ENCODE measurements at regions not wholly inside any gene's neighbourhood (a gene's known extent, or its start where the extent isn't known, plus 50 kb on each side); places are given as distances from the start of the nearest gene placed in this dataset.

DNA sequence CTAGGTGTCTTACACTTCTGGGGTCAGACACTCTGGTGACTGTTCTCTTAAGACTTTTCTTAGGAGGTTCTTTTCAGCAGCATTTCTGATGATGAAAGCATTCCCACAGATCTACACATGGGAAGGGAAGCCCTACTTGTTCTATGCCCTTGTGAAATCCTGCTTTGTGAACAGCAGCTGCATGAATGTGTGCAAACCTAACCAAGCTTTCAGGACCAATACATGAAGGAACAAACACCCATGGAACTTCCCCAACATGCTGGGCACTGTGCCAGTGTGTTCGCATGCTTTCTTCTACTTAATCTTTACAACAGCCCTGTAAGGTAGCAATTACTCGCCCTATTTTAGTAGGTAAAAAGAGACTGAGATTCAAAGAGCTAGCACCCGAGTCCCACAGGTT lies 439.9 kb upstream of the KLF4 start:
- Mint-ChIP-seq H3K27ac (no peak overlapping the region), H3K36me3 (no peaks in the 10 kb centered on the region), H3K9me3 (peaks cover 4% of the 10 kb centered on the region), H3K4me1 (no peaks in the 10 kb centered on the region), H3K4me3 (no peak overlapping the region)
- DNase-seq (ENCODE audit: low spot score in 2 of 2) (no peak), ATAC-seq (no peak)

- Mint-ChIP-seq H3K36me3 (no peaks in the 10 kb centered on the region), H3K4me3 (no peak overlapping the region), H3K9me3 (peaks cover 4% of the 10 kb centered on the region), H3K27ac (no peak overlapping the region), H3K4me1 (no peaks in the 10 kb centered on the region)
- ATAC-seq (no peak), DNase-seq (ENCODE audit: low spot score in 2 of 2) (no peak)
Observed at GRCh38 chr9:107928701-107929371, 439.3 kb upstream of the KLF4 start.

- no peak overlapping the region for H3K4me3 Mint-ChIP-seq
- no peak overlapping the region for H3K27ac Mint-ChIP-seq
- H3K4me1 Mint-ChIP-seq: no peaks in the 10 kb centered on the region
- DNase-seq (ENCODE audit: low spot score in 2 of 2) (no peak), ATAC-seq (no peak)
- no peaks in the 10 kb centered on the region for H3K36me3 Mint-ChIP-seq
- peaks cover 4% of the 10 kb centered on the region for H3K9me3 Mint-ChIP-seq
Observed at GRCh38 chr9:107927276-107927675, 437.7 kb upstream of the KLF4 start.

- ATAC-seq (no peak), DNase-seq (ENCODE audit: low spot score in 2 of 2) (no peak)
- Mint-ChIP-seq H3K27ac (no peak overlapping the region), H3K4me1 (no peaks in the 10 kb centered on the region), H3K36me3 (no peaks in the 10 kb centered on the region), H3K4me3 (no peak overlapping the region), H3K9me3 (peaks cover 8% of the 10 kb centered on the region)
Observed at GRCh38 chr9:107925749-107926297, 436.3 kb upstream of the KLF4 start.

DNA sequence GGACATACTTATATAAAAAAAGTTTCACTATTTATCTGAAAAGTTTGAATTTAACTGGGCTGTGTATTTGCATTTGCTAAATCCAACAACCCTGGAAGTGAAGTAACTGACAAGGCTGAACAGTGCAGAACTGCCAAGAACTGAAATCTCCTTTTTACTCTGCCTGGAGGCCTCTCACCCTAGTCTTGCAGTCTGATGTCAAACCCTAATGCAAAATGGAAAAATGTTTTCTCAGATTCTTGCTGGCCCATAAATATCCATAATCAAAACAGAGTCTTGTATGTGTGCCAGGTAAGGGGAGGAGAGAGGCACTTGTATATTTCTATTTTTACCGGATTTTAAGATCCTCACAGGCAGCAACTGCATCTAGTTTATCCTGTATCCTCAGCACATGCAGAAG lies 432.7 kb upstream of the KLF4 start:
- DNase-seq (ENCODE audit: low spot score in 2 of 2): no peak

GRCh38 chr9:107919263-107919662 lies 429.7 kb upstream of the KLF4 start:
- H3K4me1 Mint-ChIP-seq: no peaks in the 10 kb centered on the region
- peaks cover 7% of the 10 kb centered on the region for H3K9me3 Mint-ChIP-seq
- H3K4me3 Mint-ChIP-seq: no peak overlapping the region
- H3K36me3 Mint-ChIP-seq: no peaks in the 10 kb centered on the region
- ATAC-seq (no peak), DNase-seq (ENCODE audit: low spot score in 2 of 2) (no peak)
- no peak overlapping the region for H3K27ac Mint-ChIP-seq

More for the DNA sequence above, 432.7 kb upstream of the KLF4 start:
- H3K27ac Mint-ChIP-seq: no peak overlapping the region
- H3K4me1 Mint-ChIP-seq: no peaks in the 10 kb centered on the region
- H3K4me3 Mint-ChIP-seq: no peak overlapping the region
- peaks cover 8% of the 10 kb centered on the region for H3K9me3 Mint-ChIP-seq
- no peaks in the 10 kb centered on the region for H3K36me3 Mint-ChIP-seq
- ATAC-seq: no peak

- Mint-ChIP-seq H3K36me3 (no peaks in the 10 kb centered on the region), H3K4me3 (no peak overlapping the region), H3K27ac (no peak overlapping the region), H3K4me1 (no peaks in the 10 kb centered on the region), H3K9me3 (peaks cover 7% of the 10 kb centered on the region)
- ATAC-seq: no peak
- DNase-seq (ENCODE audit: low spot score in 2 of 2): no peak
Observed at GRCh38 chr9:107918749-107919148, 429.2 kb upstream of the KLF4 start.

GRCh38 chr9:107914151-107914550 lies 424.6 kb upstream of the KLF4 start:
- Mint-ChIP-seq H3K27ac (no peak overlapping the region), H3K9me3 (peaks cover 3% of the 10 kb centered on the region), H3K4me1 (no peaks in the 10 kb centered on the region), H3K36me3 (no peaks in the 10 kb centered on the region), H3K4me3 (no peak overlapping the region)
- no peak for DNase-seq (ENCODE audit: low spot score in 2 of 2)
- ATAC-seq: no peak

DNA sequence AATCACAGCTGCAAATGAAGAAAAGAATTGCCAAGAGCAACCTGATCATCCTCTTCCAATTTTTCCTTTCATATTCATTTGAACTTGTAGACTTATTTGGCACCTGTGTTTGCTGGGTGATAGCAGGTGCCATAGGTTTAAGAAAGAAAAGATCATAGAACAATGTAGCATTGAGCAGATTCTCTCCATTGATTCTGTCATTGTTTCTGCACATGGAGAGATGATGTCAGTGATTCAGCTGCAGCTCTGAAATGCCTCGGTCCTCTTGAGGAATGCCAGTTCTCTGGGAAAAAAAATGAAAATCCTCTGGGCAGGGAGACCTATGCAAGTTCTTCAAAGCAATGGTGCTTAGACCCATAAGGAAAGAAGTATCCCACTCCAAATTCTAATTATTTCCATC lies 418.1 kb upstream of the KLF4 start:
- Mint-ChIP-seq H3K4me1 (no peaks in the 10 kb centered on the region), H3K27ac (no peak overlapping the region), H3K36me3 (no peaks in the 10 kb centered on the region), H3K9me3 (peaks cover 9% of the 10 kb centered on the region), H3K4me3 (no peak overlapping the region)
- ATAC-seq (no peak), DNase-seq (ENCODE audit: low spot score in 2 of 2) (no peak)

DNA sequence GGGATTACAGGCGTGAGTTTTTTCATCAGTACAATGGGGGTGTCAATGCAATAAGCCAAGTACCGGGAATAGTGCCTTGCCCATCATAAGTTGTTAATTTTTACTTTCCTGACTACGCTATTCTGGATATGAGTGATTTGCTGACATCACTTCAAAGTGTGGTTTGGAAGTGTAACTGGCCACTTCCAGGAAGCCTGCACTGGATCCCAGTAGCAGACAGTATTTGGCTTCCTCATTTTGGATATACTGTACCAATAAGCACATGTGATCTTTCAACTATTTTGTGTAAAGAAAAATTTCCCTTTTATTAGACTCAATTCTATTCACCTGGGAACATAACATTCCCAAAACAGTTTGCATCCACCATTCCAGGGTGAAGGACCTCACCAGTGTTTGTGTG lies 417.7 kb upstream of the KLF4 start:
- no peak overlapping the region for H3K27ac Mint-ChIP-seq
- H3K4me1 Mint-ChIP-seq: no peaks in the 10 kb centered on the region
- no peak overlapping the region for H3K4me3 Mint-ChIP-seq
- H3K36me3 Mint-ChIP-seq: no peaks in the 10 kb centered on the region
- ATAC-seq (no peak), DNase-seq (ENCODE audit: low spot score in 2 of 2) (no peak)
- peaks cover 9% of the 10 kb centered on the region for H3K9me3 Mint-ChIP-seq

GRCh38 chr9:107906074-107906473 lies 416.5 kb upstream of the KLF4 start:
- ATAC-seq (no peak), DNase-seq (ENCODE audit: low spot score in 2 of 2) (no peak)
- no peaks in the 10 kb centered on the region for H3K4me1 Mint-ChIP-seq
- no peak overlapping the region for H3K27ac Mint-ChIP-seq
- no peaks in the 10 kb centered on the region for H3K36me3 Mint-ChIP-seq
- peaks cover 9% of the 10 kb centered on the region for H3K9me3 Mint-ChIP-seq
- no peak overlapping the region for H3K4me3 Mint-ChIP-seq

DNA sequence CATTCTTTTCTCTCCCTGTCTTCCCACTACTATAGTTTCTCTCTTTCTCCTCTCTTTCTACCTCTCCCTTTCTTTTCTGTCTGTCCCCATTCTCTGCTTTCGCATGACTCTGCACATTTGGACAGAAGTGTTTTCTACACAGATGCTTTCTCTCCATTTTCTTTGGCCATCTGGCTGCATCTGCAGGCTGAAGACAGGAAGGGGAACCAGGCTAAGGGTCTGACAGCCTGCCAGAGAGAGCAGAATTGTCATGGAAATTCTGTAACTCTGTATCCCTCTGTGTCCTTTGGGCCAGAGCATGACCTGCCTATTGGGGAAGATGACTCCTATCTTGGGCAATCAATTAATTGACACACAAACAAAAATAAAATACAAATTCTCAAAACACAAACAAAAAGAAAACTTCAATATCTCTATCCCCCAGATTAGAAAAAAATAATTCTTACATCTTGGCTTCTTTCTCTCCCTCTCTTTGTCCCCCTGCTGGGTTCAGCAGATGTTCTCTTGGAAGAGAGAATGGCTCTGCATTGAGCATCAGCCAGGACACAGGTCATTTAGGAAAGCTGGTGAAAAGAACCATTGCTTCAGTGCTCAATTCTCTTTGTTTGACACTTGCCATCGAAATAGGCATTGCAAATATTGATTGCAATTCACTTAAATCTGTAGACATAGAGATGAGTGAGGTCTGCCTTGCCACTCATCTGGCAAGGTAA lies 415.9 kb upstream of the KLF4 start:
- DNase-seq (ENCODE audit: low spot score in 2 of 2) (no peak), ATAC-seq (no peak)
- Mint-ChIP-seq H3K9me3 (peaks cover 9% of the 10 kb centered on the region), H3K27ac (no peak overlapping the region), H3K4me3 (no peak overlapping the region), H3K4me1 (no peaks in the 10 kb centered on the region), H3K36me3 (no peaks in the 10 kb centered on the region)

DNA sequence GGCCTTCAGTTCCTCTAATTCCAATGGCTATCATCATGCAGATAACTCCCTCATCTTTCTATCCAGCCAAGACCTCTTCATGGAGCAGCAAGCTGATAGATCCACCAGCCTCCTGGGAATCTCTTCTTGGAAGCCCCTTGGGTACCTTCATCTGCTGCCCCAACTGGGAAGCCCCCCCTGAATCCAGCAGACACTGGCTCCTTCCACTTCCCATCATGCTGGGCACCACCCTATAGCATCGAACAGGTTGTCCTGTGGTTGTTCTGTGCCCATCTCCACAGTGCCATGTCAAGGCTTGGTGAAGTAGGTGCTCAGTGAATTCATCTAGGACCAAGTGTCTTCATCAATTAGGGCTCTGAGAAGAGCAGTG lies 410.4 kb upstream of the KLF4 start:
- peaks cover 13% of the 10 kb centered on the region for H3K9me3 Mint-ChIP-seq
- no peak for DNase-seq (ENCODE audit: low spot score in 2 of 2)
- no peak for ATAC-seq
- no peak overlapping the region for H3K27ac Mint-ChIP-seq
- H3K36me3 Mint-ChIP-seq: no peaks in the 10 kb centered on the region
- no peak overlapping the region for H3K4me3 Mint-ChIP-seq
- no peaks in the 10 kb centered on the region for H3K4me1 Mint-ChIP-seq

- Mint-ChIP-seq H3K27ac (no peak overlapping the region), H3K4me3 (no peak overlapping the region), H3K9me3 (peaks cover 10% of the 10 kb centered on the region), H3K4me1 (no peaks in the 10 kb centered on the region), H3K36me3 (no peaks in the 10 kb centered on the region)
- ATAC-seq (no peak), DNase-seq (ENCODE audit: low spot score in 2 of 2) (no peak)
Observed at GRCh38 chr9:107898761-107899160, 409.2 kb upstream of the KLF4 start.

- Mint-ChIP-seq H3K4me3 (no peak overlapping the region), H3K9me3 (peaks cover 16% of the 10 kb centered on the region), H3K27ac (no peak overlapping the region), H3K36me3 (no peaks in the 10 kb centered on the region), H3K4me1 (no peaks in the 10 kb centered on the region)
- ATAC-seq: no peak
- no peak for DNase-seq (ENCODE audit: low spot score in 2 of 2)
Observed at GRCh38 chr9:107896544-107896943, 407.0 kb upstream of the KLF4 start.

- H3K4me3 Mint-ChIP-seq: no peak overlapping the region
- H3K4me1 Mint-ChIP-seq: no peaks in the 10 kb centered on the region
- no peak for DNase-seq (ENCODE audit: low spot score in 2 of 2)
- no peak for ATAC-seq
- H3K9me3 Mint-ChIP-seq: peaks cover 20% of the 10 kb centered on the region
- H3K36me3 Mint-ChIP-seq: no peaks in the 10 kb centered on the region
- H3K27ac Mint-ChIP-seq: no peak overlapping the region
Observed at GRCh38 chr9:107895501-107896001, 406.0 kb upstream of the KLF4 start.

Data from stimulated activated effector memory CD8-positive, alpha-beta T cell treated with anti-CD3 and anti-CD28 coated beads, Interleukin-12 subunit alpha, Interleukin-12 subunit beta, amount 100 ng/mL, for 72 hours (primary cell).